B cell (primary cell): ENCODE measurements at regions not wholly inside any gene's neighbourhood (a gene's known extent, or its start where the extent isn't known, plus 50 kb on each side); places are given as distances from the start of the nearest gene placed in this dataset.

Experiments
- ATAC-seq: fragments of 200-7000 bp; cut with Tn5 transposase; one replicate; pipeline ENCODE4 v1.10.0; 2021; ENCODE audit warnings: low read depth, mild to moderate bottlenecking, moderate number of reproducible peaks, moderate library complexity
- CTCF ChIA-PET: fragments of 350-600 bp; sonication (Branson Sonifier 250); formaldehyde crosslinking; loops from one replicate; lab custom pipeline; 2021; ENCODE audit warnings: antibody characterized with exemption, inconsistent platforms; lab: Charles Lee
- POLR2A ChIA-PET: fragments of 350-600 bp; sonication (Branson Sonifier 250); formaldehyde crosslinking; loops from one replicate; lab custom pipeline; 2021; ENCODE audit warnings: antibody characterized with exemption; lab: Charles Lee
- DNase-seq: peaks from one replicate; pipeline ENCODE4 v3.0.0; 2013
- H2AFZ ChIP-seq: 2 replicates; pipeline ENCODE4 v1.6.1; 2012; ENCODE audit warnings: mild to moderate bottlenecking, low read depth, low read length; ENCODE audit not compliant: insufficient read depth, poor library complexity, severe bottlenecking
- H3K27ac ChIP-seq, 2 donors: 1 replicate in 1 of 2; 2 replicates in 1 of 2; pipeline ENCODE4 v1.5.1; 2012 to 2013; ENCODE audit warnings: low read length in 2 of 2, mild to moderate bottlenecking in 2 of 2, moderate library complexity in 1 of 2
- H3K27me3 ChIP-seq, 4 experiments: fragments of 200-600 bp in 1 of 4; sonication (generic) in 1 of 4; replicated peaks in 1 of 4; 1 replicate in 2 of 4; 2 replicates in 2 of 4; pipeline versions ENCODE4 v1.6.1 to v1.7.0; 2013 to 2016; ENCODE audit warnings: low read length in 3 of 4, mild to moderate bottlenecking in 2 of 4, mixed read lengths in 1 of 4, moderate library complexity in 1 of 4; ENCODE audit not compliant: insufficient read depth in 4 of 4, control insufficient read depth in 3 of 4; ENCODE audit errors: control extremely low read depth in 1 of 4
- H3K36me3 ChIP-seq, 2 experiments: replicated peaks in 1 of 2; 1 replicate in 1 of 2; 2 replicates in 1 of 2; pipeline versions ENCODE4 v1.6.1 to v1.7.1; 2013; ENCODE audit warnings: low read length in 1 of 2; ENCODE audit not compliant: insufficient read depth in 2 of 2, control insufficient read depth in 1 of 2; ENCODE audit errors: control extremely low read depth in 1 of 2, extremely low read depth in 1 of 2
- H3K4me1 ChIP-seq, 2 donors: fragments of 200-600 bp in 1 of 2; sonication (generic) in 1 of 2; 1 replicate in 1 of 2; 2 replicates in 1 of 2; pipeline versions ENCODE4 v1.5.1 to v1.6.1; 2013 to 2017; ENCODE audit warnings: low read length in 2 of 2; ENCODE audit not compliant: control insufficient read depth in 2 of 2, insufficient read depth in 2 of 2
- H3K4me2 ChIP-seq: replicated peaks from 2 replicates; pipeline ENCODE3; 2012; ENCODE audit warnings: mild to moderate bottlenecking, low read depth, low read length; ENCODE audit not compliant: poor library complexity, severe bottlenecking
- H3K4me3 ChIP-seq, 5 experiments: fragments of 200-600 bp in 1 of 5; sonication (generic) in 1 of 5; 1 replicate in 3 of 5; 2 replicates in 2 of 5; pipeline versions ENCODE4 v1.5.1 to v1.7.0; 2011 to 2016; ENCODE audit warnings: low read length in 4 of 5, mild to moderate bottlenecking in 4 of 5, low read depth in 2 of 5, control low read depth in 1 of 5, moderate library complexity in 1 of 5; ENCODE audit not compliant: insufficient read depth in 1 of 5; ENCODE audit errors: control extremely low read depth in 1 of 5, extremely low read depth in 1 of 5
- H3K79me2 ChIP-seq: fragments of 200-600 bp; sonication (generic); one replicate; pipeline ENCODE4 v1.6.0; 2016; ENCODE audit warnings: low read length; ENCODE audit not compliant: control insufficient read depth, insufficient read depth
- H3K9ac ChIP-seq: fragments of 200-600 bp; sonication (generic); 2 replicates; pipeline ENCODE4 v1.6.1; 2017; ENCODE audit warnings: mild to moderate bottlenecking, low read length, moderate library complexity
- H3K9me3 ChIP-seq, 3 donors: one replicate each; pipeline versions ENCODE4 v1.6.1 to v1.7.1; 2013; ENCODE audit warnings: low read length in 2 of 3; ENCODE audit not compliant: control insufficient read depth in 2 of 3, insufficient read depth in 1 of 3; ENCODE audit errors: control extremely low read depth in 1 of 3
- H4K20me1 ChIP-seq: 2 replicates; pipeline ENCODE4 v1.6.0; 2012; ENCODE audit warnings: mild to moderate bottlenecking, low read length; ENCODE audit not compliant: insufficient read depth, control insufficient read depth, poor library complexity, severe bottlenecking
- H3K27ac Mint-ChIP-seq: one replicate; pipeline ENCODE4 v1.8.0; 2021; ENCODE audit warnings: mixed read lengths
- H3K27me3 Mint-ChIP-seq: one replicate; pipeline ENCODE4 v1.8.0; 2021; ENCODE audit warnings: mixed read lengths
- H3K4me1 Mint-ChIP-seq: one replicate; pipeline ENCODE4 v1.8.0; 2021; ENCODE audit warnings: mixed read lengths
- H3K4me3 Mint-ChIP-seq: one replicate; pipeline ENCODE4 v1.8.0; 2021; ENCODE audit warnings: mixed read lengths
- H3K9me3 Mint-ChIP-seq: one replicate; pipeline ENCODE4 v1.8.0; 2022; ENCODE audit warnings: mixed read lengths; ENCODE audit not compliant: insufficient read depth
- CTCF ChIP-seq: fragments of 200-600 bp; IDR thresholded peaks from one replicate; pipeline ENCODE4 v1.8.0; 2022; ENCODE audit warnings: antibody characterized with exemption, mild to moderate bottlenecking
- EZH2 ChIP-seq: IDR thresholded peaks from 2 replicates; pipeline ENCODE4 v1.6.1; 2012; ENCODE audit warnings: borderline replicate concordance, low read depth, mild to moderate bottlenecking, moderate library complexity, low read length; ENCODE audit not compliant: insufficient read depth, poor library complexity, severe bottlenecking
- WGBS: methylation state at CpG from one replicate; pipeline ENCODE4 v1.1.5; 2013; ENCODE audit warnings: missing lambda C conversion rate; ENCODE audit not compliant: insufficient coverage; 5-methylcytosine and 5-hydroxymethylcytosine counted together
- intact Hi-C: fragments of 100-400 bp; cut with micrococcal nuclease; formaldehyde crosslinking; loops from one replicate; pipeline ENCODE4 v1.10.0; 2022

GRCh38 chr6:95087394-95088097 is 489.8 kb upstream of the MANEA start:
- H2AFZ ChIP-seq: no peak overlapping the region

More at GRCh38 chr6:95087394-95088097, 489.8 kb upstream of the MANEA start:
- H3K4me2 ChIP-seq: no peak overlapping the region
- Mint-ChIP-seq H3K9me3 (no peaks in the 10 kb centered on the region), H3K4me3 (no peak overlapping the region), H3K4me1 (no peaks in the 10 kb centered on the region), H3K27me3 (no peaks in the 10 kb centered on the region), H3K27ac (no peak overlapping the region)
- H3K27me3 ChIP-seq: no peaks in the 10 kb centered on the region
- CTCF ChIA-PET: no interaction called here
- no peaks in the 10 kb centered on the region for H3K36me3 ChIP-seq
- POLR2A ChIA-PET: no interaction called here
- no peaks in the 10 kb centered on the region for H3K4me1 ChIP-seq
- H4K20me1 ChIP-seq: no peaks in the 10 kb centered on the region
- no peak overlapping the region for H3K27ac ChIP-seq
- ATAC-seq: no peak
- no peaks in the 10 kb centered on the region for H3K79me2 ChIP-seq
- TF ChIP-seq EZH2 (no peak), CTCF (no peak)
- H3K9ac ChIP-seq: no peak overlapping the region
- H3K9me3 ChIP-seq: peaks cover 0 to 10% (median 0%) of the 10 kb centered on the region in 3 donors
- WGBS: 68% methylated on average over 2 of the region's 8 CpGs
- intact Hi-C loops: no loop called here
- H3K4me3 ChIP-seq: no peak overlapping the region
- DNase-seq: no peak
